Activated CD8-positive, alpha-beta memory T cell treated with anti-CD3 and anti-CD28 coated beads, Interleukin-2, amount 10 ng/mL, durations not matched to agents 7 days and 5 days (primary cell): ENCODE measurements at regions not wholly inside any gene's neighbourhood (a gene's known extent, or its start where the extent isn't known, plus 50 kb on each side); places are given as distances from the start of the nearest gene placed in this dataset.

Experiments used
- ATAC-seq: fragments of 150-1000 bp; cut with Tn5 transposase; one replicate; pipeline ENCODE4 v1.10.0; 2021; ENCODE audit warnings: moderate library complexity
- CTCF ChIA-PET: fragments of 350-600 bp; sonication (Branson Sonifier 250); formaldehyde crosslinking; loops from one replicate; lab custom pipeline; 2021; ENCODE audit warnings: antibody characterized with exemption; lab: Charles Lee
- DNase-seq: peaks from one replicate; pipeline ENCODE4 v3.0.0-alpha.2; 2020
- H3K27ac Mint-ChIP-seq: one replicate; pipeline ENCODE4 v1.8.0; 2021; ENCODE audit warnings: mild to moderate bottlenecking, mixed read lengths
- H3K27me3 Mint-ChIP-seq: one replicate; pipeline ENCODE4 v1.8.0; 2021; ENCODE audit warnings: mixed read lengths
- H3K36me3 Mint-ChIP-seq: one replicate; pipeline ENCODE4 v1.8.0; 2021; ENCODE audit warnings: mild to moderate bottlenecking, mixed read lengths
- H3K4me1 Mint-ChIP-seq: one replicate; pipeline ENCODE4 v1.8.0; 2021; ENCODE audit warnings: mixed read lengths
- H3K4me3 Mint-ChIP-seq: one replicate; pipeline ENCODE4 v1.8.0; 2021; ENCODE audit warnings: mild to moderate bottlenecking, moderate library complexity, mixed read lengths
- H3K9me3 Mint-ChIP-seq: one replicate; pipeline ENCODE4 v1.8.0; 2022; ENCODE audit warnings: low read depth, mixed read lengths

GRCh38 chr2:217523286-217523685 is 479.5 kb downstream of the TNS1 start:
- no peaks in the 10 kb centered on the region for H3K9me3 Mint-ChIP-seq
- DNase-seq (no peak), ATAC-seq (no peak)
- no peaks in the 10 kb centered on the region for H3K27me3 Mint-ChIP-seq
- H3K27ac Mint-ChIP-seq, result no peak overlapping the region
- no peaks in the 10 kb centered on the region for H3K4me1 Mint-ChIP-seq
- H3K36me3 Mint-ChIP-seq, result no peaks in the 10 kb centered on the region
- H3K4me3 Mint-ChIP-seq, result no peak overlapping the region
- CTCF ChIA-PET, result no interaction called here

- no peaks in the 10 kb centered on the region for H3K4me1 Mint-ChIP-seq
- no peaks in the 10 kb centered on the region for H3K27me3 Mint-ChIP-seq
- H3K36me3 Mint-ChIP-seq, result no peaks in the 10 kb centered on the region
- no peak for ATAC-seq
- no peak for DNase-seq
- no peak overlapping the region for H3K27ac Mint-ChIP-seq
- no peaks in the 10 kb centered on the region for H3K9me3 Mint-ChIP-seq
- H3K4me3 Mint-ChIP-seq, result no peak overlapping the region
- CTCF ChIA-PET, result no interaction called here
These were observed 481.0 kb downstream of the TNS1 start for GRCh38 chr2:217521820-217522219.

- CTCF ChIA-PET, result no interaction called here
These were observed 482.3 kb downstream of the TNS1 start for GRCh38 chr2:217520356-217521010.

GRCh38 chr2:217517402-217517801 is 485.4 kb downstream of the TNS1 start:
- H3K9me3 Mint-ChIP-seq, result no peaks in the 10 kb centered on the region
- no peak overlapping the region for H3K27ac Mint-ChIP-seq
- DNase-seq (no peak), ATAC-seq (no peak)
- H3K4me3 Mint-ChIP-seq, result no peak overlapping the region
- H3K27me3 Mint-ChIP-seq, result no peaks in the 10 kb centered on the region
- CTCF ChIA-PET, result interaction anchor here (1.3 kb wide), 1 partner anchor 196 kb away, joined by 3 read pairs; no protein-coding TSS in a partner anchor
- H3K4me1 Mint-ChIP-seq, result no peaks in the 10 kb centered on the region
- no peaks in the 10 kb centered on the region for H3K36me3 Mint-ChIP-seq

More at GRCh38 chr2:217520356-217521010, 482.3 kb downstream of the TNS1 start:
- no peaks in the 10 kb centered on the region for H3K9me3 Mint-ChIP-seq
- no peak for DNase-seq
- no peak for ATAC-seq
- H3K36me3 Mint-ChIP-seq, result no peaks in the 10 kb centered on the region
- no peak overlapping the region for H3K4me3 Mint-ChIP-seq
- H3K27me3 Mint-ChIP-seq, result no peaks in the 10 kb centered on the region
- H3K4me1 Mint-ChIP-seq, result no peaks in the 10 kb centered on the region
- no peak overlapping the region for H3K27ac Mint-ChIP-seq

GRCh38 chr2:217515615-217516309 is 487.0 kb downstream of the TNS1 start:
- no peaks in the 10 kb centered on the region for H3K27me3 Mint-ChIP-seq
- no peak for DNase-seq
- H3K4me3 Mint-ChIP-seq, result no peak overlapping the region
- H3K36me3 Mint-ChIP-seq, result no peaks in the 10 kb centered on the region
- no peak overlapping the region for H3K27ac Mint-ChIP-seq
- no peaks in the 10 kb centered on the region for H3K9me3 Mint-ChIP-seq
- ATAC-seq, result no peak
- CTCF ChIA-PET, result no interaction called here
- no peaks in the 10 kb centered on the region for H3K4me1 Mint-ChIP-seq

- no peak overlapping the region for H3K4me3 Mint-ChIP-seq
- H3K9me3 Mint-ChIP-seq, result no peaks in the 10 kb centered on the region
- DNase-seq (no peak), ATAC-seq (no peak)
- no peaks in the 10 kb centered on the region for H3K36me3 Mint-ChIP-seq
- CTCF ChIA-PET, result no interaction called here
- H3K27ac Mint-ChIP-seq, result no peak overlapping the region
- no peaks in the 10 kb centered on the region for H3K27me3 Mint-ChIP-seq
- no peaks in the 10 kb centered on the region for H3K4me1 Mint-ChIP-seq
These were observed 489.5 kb downstream of the TNS1 start for GRCh38 chr2:217513258-217513657.

- no peaks in the 10 kb centered on the region for H3K9me3 Mint-ChIP-seq
- no peaks in the 10 kb centered on the region for H3K4me1 Mint-ChIP-seq
- no peaks in the 10 kb centered on the region for H3K27me3 Mint-ChIP-seq
- H3K27ac Mint-ChIP-seq, result no peak overlapping the region
- no peaks in the 10 kb centered on the region for H3K36me3 Mint-ChIP-seq
- DNase-seq (no peak), ATAC-seq (no peak)
- no peak overlapping the region for H3K4me3 Mint-ChIP-seq
- CTCF ChIA-PET, result no interaction called here
These were observed 490.1 kb downstream of the TNS1 start for GRCh38 chr2:217512728-217513127.

GRCh38 chr2:217512259-217512658 is 490.5 kb downstream of the TNS1 start:
- Mint-ChIP-seq H3K27me3 (no peaks in the 10 kb centered on the region), H3K4me3 (no peak overlapping the region), H3K9me3 (no peaks in the 10 kb centered on the region), H3K27ac (no peak overlapping the region), H3K4me1 (no peaks in the 10 kb centered on the region), H3K36me3 (no peaks in the 10 kb centered on the region)
- no peak for ATAC-seq
- DNase-seq, result no peak
- CTCF ChIA-PET, result no interaction called here

- CTCF ChIA-PET, result interaction anchor here (1.0 to 1.8 kb wide), 4 partner anchors 22 to 349 kb away, joined by 3 to 7 read pairs (median 4); no protein-coding TSS in a partner anchor
These were observed 490.9 kb downstream of the TNS1 start for GRCh38 chr2:217511850-217512249.

GRCh38 chr2:217510771-217511291 is 492.0 kb downstream of the TNS1 start:
- Mint-ChIP-seq H3K36me3 (no peaks in the 10 kb centered on the region), H3K4me1 (no peaks in the 10 kb centered on the region), H3K9me3 (no peaks in the 10 kb centered on the region), H3K4me3 (no peak overlapping the region), H3K27me3 (no peaks in the 10 kb centered on the region), H3K27ac (no peak overlapping the region)
- no peak for ATAC-seq
- DNase-seq, result peak; percentile 47
- CTCF ChIA-PET, result interaction anchor here (0.6 to 1.8 kb wide), 9 partner anchors 21 to 1075 kb away, joined by 3 to 7 read pairs (median 3); no protein-coding TSS in a partner anchor

More at GRCh38 chr2:217511850-217512249, 490.9 kb downstream of the TNS1 start:
- Mint-ChIP-seq H3K4me1 (no peaks in the 10 kb centered on the region), H3K36me3 (no peaks in the 10 kb centered on the region), H3K9me3 (no peaks in the 10 kb centered on the region), H3K4me3 (no peak overlapping the region), H3K27me3 (no peaks in the 10 kb centered on the region), H3K27ac (no peak overlapping the region)
- ATAC-seq (no peak), DNase-seq (no peak)

GRCh38 chr2:217505303-217505702 is 497.5 kb downstream of the TNS1 start:
- H3K27ac Mint-ChIP-seq, result no peak overlapping the region
- ATAC-seq (no peak), DNase-seq (no peak)
- H3K9me3 Mint-ChIP-seq, result no peaks in the 10 kb centered on the region
- H3K36me3 Mint-ChIP-seq, result no peaks in the 10 kb centered on the region
- no peaks in the 10 kb centered on the region for H3K4me1 Mint-ChIP-seq
- CTCF ChIA-PET, result no interaction called here
- H3K4me3 Mint-ChIP-seq, result no peak overlapping the region
- H3K27me3 Mint-ChIP-seq, result no peaks in the 10 kb centered on the region

- H3K4me3 Mint-ChIP-seq, result no peak overlapping the region
- H3K27me3 Mint-ChIP-seq, result no peaks in the 10 kb centered on the region
- DNase-seq, result no peak
- CTCF ChIA-PET, result no interaction called here
- no peaks in the 10 kb centered on the region for H3K36me3 Mint-ChIP-seq
- no peak overlapping the region for H3K27ac Mint-ChIP-seq
- no peaks in the 10 kb centered on the region for H3K9me3 Mint-ChIP-seq
- ATAC-seq, result no peak
- peaks cover 1% of the 10 kb centered on the region for H3K4me1 Mint-ChIP-seq
These were observed 500.9 kb downstream of the TNS1 start for GRCh38 chr2:217501887-217502286.

- Mint-ChIP-seq H3K4me3 (no peak overlapping the region), H3K27me3 (no peaks in the 10 kb centered on the region), H3K27ac (no peak overlapping the region), H3K36me3 (no peaks in the 10 kb centered on the region), H3K9me3 (no peaks in the 10 kb centered on the region), H3K4me1 (peaks cover 1% of the 10 kb centered on the region)
- ATAC-seq (no peak), DNase-seq (no peak)
- CTCF ChIA-PET, result no interaction called here
These were observed 504.9 kb downstream of the TNS1 start for GRCh38 chr2:217497843-217498377.

GRCh38 chr2:217494557-217494956 is 508.2 kb downstream of the TNS1 start:
- Mint-ChIP-seq H3K4me1 (peaks cover 1% of the 10 kb centered on the region), H3K27me3 (peaks cover 3% of the 10 kb centered on the region), H3K27ac (no peak overlapping the region), H3K4me3 (no peak overlapping the region), H3K36me3 (no peaks in the 10 kb centered on the region), H3K9me3 (no peaks in the 10 kb centered on the region)
- no peak for DNase-seq
- CTCF ChIA-PET, result no interaction called here
- ATAC-seq, result no peak
